NCI-H2107 (cell line): ENCODE measurements at regions not wholly inside any gene's neighbourhood (a gene's known extent, or its start where the extent isn't known, plus 50 kb on each side); places are given as distances from the start of the nearest gene placed in this dataset.
"Not testable (repeated sequence)": the region's sequence is repeated elsewhere in the genome, so short reads cannot be mapped to it uniquely, and the experiment has no call there.

Experiments used
- DNase-seq: peaks from one replicate; lab custom pipeline; 2025; lab: John Stamatoyannopoulos, UW

GRCh38 chr1:187956975-187957374, 1128.2 kb downstream of the PLA2G4A start:
- no peak for DNase-seq

- DNase-seq = no peak
Measured at GRCh38 chr1:187958207-187958606, 1129.5 kb downstream of the PLA2G4A start.

GRCh38 chr1:187959062-187959461, 1130.3 kb downstream of the PLA2G4A start:
- no peak for DNase-seq

- no peak for DNase-seq
Measured at GRCh38 chr1:187960125-187960638, 1131.4 kb downstream of the PLA2G4A start.

- no peak for DNase-seq
Measured at GRCh38 chr1:187961895-187962294, 1133.1 kb downstream of the PLA2G4A start.

GRCh38 chr1:187971851-187972250, 1143.1 kb downstream of the PLA2G4A start:
- no peak for DNase-seq

- DNase-seq = no peak
Measured at GRCh38 chr1:187977298-187977697, 1148.5 kb downstream of the PLA2G4A start.

- DNase-seq = no peak
Measured at GRCh38 chr1:187985145-187985896, 1156.6 kb downstream of the PLA2G4A start.

GRCh38 chr1:187985897-187986654, 1157.3 kb downstream of the PLA2G4A start:
- no peak for DNase-seq

- no peak for DNase-seq
Measured at GRCh38 chr1:187987236-187987776, 1158.6 kb downstream of the PLA2G4A start.

- DNase-seq = no peak
Measured at GRCh38 chr1:187991944-187992343, 1163.2 kb downstream of the PLA2G4A start.

- no peak for DNase-seq
Measured at GRCh38 chr1:187996780-187997179, 1168.0 kb downstream of the PLA2G4A start.

GRCh38 chr1:187999973-188000372, 1171.2 kb downstream of the PLA2G4A start:
- no peak for DNase-seq

- DNase-seq = not testable (repeated sequence)
Measured at GRCh38 chr1:188003687-188004086, 1174.9 kb downstream of the PLA2G4A start.

GRCh38 chr1:188004849-188005248, 1176.1 kb downstream of the PLA2G4A start:
- DNase-seq = no peak

- no peak for DNase-seq
Measured at GRCh38 chr1:188006354-188006753, 1177.6 kb downstream of the PLA2G4A start.

- DNase-seq = not testable (repeated sequence)
Measured at GRCh38 chr1:188013222-188013849, 1184.6 kb downstream of the PLA2G4A start.

- no peak for DNase-seq
Measured at GRCh38 chr1:188017921-188018320, 1189.2 kb downstream of the PLA2G4A start.

GRCh38 chr1:188022661-188023060, 1193.9 kb downstream of the PLA2G4A start:
- no peak for DNase-seq

- no peak for DNase-seq
Measured at GRCh38 chr1:188023206-188023605, 1194.5 kb downstream of the PLA2G4A start.

GRCh38 chr1:188027613-188028012, 1198.9 kb downstream of the PLA2G4A start:
- DNase-seq = no peak

- DNase-seq = not testable (repeated sequence)
Measured at GRCh38 chr1:188037572-188037971, 1208.8 kb downstream of the PLA2G4A start.
